SK-N-SH (cell line): ENCODE measurements at regions not wholly inside any gene's neighbourhood (a gene's known extent, or its start where the extent isn't known, plus 50 kb on each side); places are given as distances from the start of the nearest gene placed in this dataset.

Experiments
- CTCF ChIA-PET: fragments of 300-600, 350-600 bp; formaldehyde crosslinking; extraction: SDS; loops from one replicate; lab custom pipeline; 2021; lab: Yijun Ruan, JAX
- POLR2A ChIA-PET: fragments of 350-600 bp; sonication (Branson Sonifier 250); formaldehyde crosslinking; extraction: SDS; loops from one replicate; lab custom pipeline; 2020; ENCODE audit warnings: antibody characterized with exemption, inconsistent platforms; lab: Yijun Ruan, JAX
- DNase-seq: peaks from one replicate; pipeline ENCODE4 v3.0.0; 2012
- H2AFZ ChIP-seq: fragments of 200-600 bp; sonication (generic); 2 replicates; pipeline ENCODE4 v1.8.1; 2016; ENCODE audit warnings: antibody characterized with exemption, mild to moderate bottlenecking, low read depth
- H3F3A ChIP-seq: fragments of 200-600 bp; sonication (generic); replicated peaks from 2 replicates; pipeline ENCODE3; 2016; ENCODE audit warnings: antibody characterized with exemption, mild to moderate bottlenecking; ENCODE audit not compliant: insufficient read depth
- H3K27ac ChIP-seq, 2 experiments: fragments of 200-500 bp in 1 of 2; fragments of 200-600 bp in 1 of 2; sonication (Bioruptor generic) in 1 of 2; sonication (generic), shearing (Covaris generic) in 1 of 2; 2 replicates each; pipeline versions ENCODE4 v1.5.1 to v1.6.1; 2014 to 2016; ENCODE audit warnings: low read depth in 2 of 2, inconsistent platforms in 1 of 2, low read length in 1 of 2, mild to moderate bottlenecking in 1 of 2, mixed read lengths in 1 of 2
- H3K27me3 ChIP-seq: fragments of 200-600 bp; sonication (generic), shearing (Covaris generic); 2 replicates; pipeline ENCODE4 v1.6.1; 2016; ENCODE audit warnings: mixed run types; ENCODE audit not compliant: insufficient read depth
- H3K36me3 ChIP-seq, 2 experiments: fragments of 200-500 bp in 1 of 2; fragments of 200-600 bp in 1 of 2; sonication (Bioruptor generic) in 1 of 2; sonication (generic) in 1 of 2; replicated peaks in 1 of 2; 2 replicates each; pipeline versions ENCODE3 to v1.5.1; 2014 to 2016; ENCODE audit warnings: low read length in 1 of 2, mild to moderate bottlenecking in 1 of 2; ENCODE audit not compliant: insufficient read depth in 2 of 2, control insufficient read depth in 1 of 2
- H3K4me1 ChIP-seq, 2 experiments: fragments of 200-500 bp in 1 of 2; fragments of 200-600 bp in 1 of 2; sonication (Bioruptor generic) in 1 of 2; sonication (generic), shearing (Covaris generic) in 1 of 2; 2 replicates each; pipeline versions ENCODE4 v1.5.1 to v1.6.1; 2014 to 2016; ENCODE audit warnings: low read depth in 1 of 2, low read length in 1 of 2, mixed run types in 1 of 2; ENCODE audit not compliant: insufficient read depth in 2 of 2, control insufficient read depth in 1 of 2
- H3K4me2 ChIP-seq: fragments of 200-600 bp; sonication (generic), shearing (Covaris generic); 2 replicates; pipeline ENCODE4 v1.6.1; 2017; ENCODE audit warnings: mixed run types
- H3K4me3 ChIP-seq, 2 experiments: fragments of 200-500 bp in 1 of 2; fragments of 200-600 bp in 1 of 2; sonication (Bioruptor generic) in 1 of 2; sonication (generic), shearing (Covaris generic) in 1 of 2; 2 replicates each; pipeline versions ENCODE4 v1.5.1 to v1.8.1; 2014 to 2016; ENCODE audit warnings: low read depth in 2 of 2, inconsistent platforms in 1 of 2, low read length in 1 of 2, mild to moderate bottlenecking in 1 of 2, mixed read lengths in 1 of 2, moderate library complexity in 1 of 2
- H3K79me2 ChIP-seq: fragments of 200-600 bp; sonication (generic); 2 replicates; pipeline ENCODE4 v1.8.1; 2017; ENCODE audit warnings: mild to moderate bottlenecking; ENCODE audit not compliant: insufficient read depth
- H3K9ac ChIP-seq: fragments of 200-600 bp; sonication (generic); 2 replicates; pipeline ENCODE4 v1.6.1; 2017; ENCODE audit warnings: mixed run types
- H3K9me2 ChIP-seq: fragments of 200-600 bp; sonication (generic); 2 replicates; pipeline ENCODE4 v1.6.1; 2017; ENCODE audit warnings: mixed run types
- H3K9me3 ChIP-seq: fragments of 200-600 bp; sonication (generic); 2 replicates; pipeline ENCODE4 v1.6.1; 2017; ENCODE audit warnings: mixed run types, mild to moderate bottlenecking, moderate library complexity
- H4K20me1 ChIP-seq: fragments of 200-600 bp; sonication (generic); 2 replicates; pipeline ENCODE4 v1.6.1; 2017; ENCODE audit warnings: mild to moderate bottlenecking, mixed run types; ENCODE audit not compliant: insufficient read depth
- FOSL2 ChIP-seq: IDR thresholded peaks from 2 replicates; pipeline ENCODE4 v1.4.0; 2012; ENCODE audit warnings: low read depth, mild to moderate bottlenecking, moderate library complexity, borderline replicate concordance
- FOXM1 ChIP-seq: IDR thresholded peaks from 2 replicates; pipeline ENCODE4 v1.4.0; 2012; ENCODE audit warnings: low read depth, mild to moderate bottlenecking
- GABPA ChIP-seq: IDR thresholded peaks from 2 replicates; pipeline ENCODE4 v1.4.0; 2012; ENCODE audit warnings: low read depth, mild to moderate bottlenecking
- MEF2A ChIP-seq: IDR thresholded peaks from 2 replicates; pipeline ENCODE4 v1.4.0; 2012; ENCODE audit warnings: low read depth, borderline replicate concordance
- MXI1 ChIP-seq: IDR thresholded peaks from 2 replicates; pipeline ENCODE4 v1.6.1; 2012; ENCODE audit warnings: mild to moderate bottlenecking, low read depth, low read length, improper control_type of control experiment
- NFIC ChIP-seq: IDR thresholded peaks from 2 replicates; pipeline ENCODE4 v1.4.0; 2012; ENCODE audit warnings: borderline replicate concordance
- RAD21 ChIP-seq: IDR thresholded peaks from 2 replicates; pipeline ENCODE4 v1.6.1; 2012; ENCODE audit warnings: mild to moderate bottlenecking, low read length
- RXRA ChIP-seq: IDR thresholded peaks from 2 replicates; pipeline ENCODE4 v1.4.0; 2012; ENCODE audit warnings: low read depth, mild to moderate bottlenecking, borderline replicate concordance
- TEAD4 ChIP-seq: IDR thresholded peaks from 2 replicates; pipeline ENCODE4 v1.4.0; 2012; ENCODE audit warnings: mild to moderate bottlenecking, borderline replicate concordance; ENCODE audit not compliant: insufficient read depth
- WGBS: methylation state at CpG from one replicate; pipeline ENCODE4 v1.1.6; 2017; ENCODE audit warnings: low lambda C conversion rate; 5-methylcytosine and 5-hydroxymethylcytosine counted together
- TF ChIP-seq, protein P1 (sequence below): IDR thresholded peaks from 2 replicates; pipeline ENCODE4 v1.4.0; 2012; ENCODE audit warnings: low read depth, borderline replicate concordance

GRCh38 chr2:8522687-8523086 lies 159.2 kb upstream of the ID2 start:
- H3K79me2 ChIP-seq, result no peaks in the 10 kb centered on the region
- H3K4me2 ChIP-seq, result no peak overlapping the region
- no peak overlapping the region for H3K27ac ChIP-seq
- peaks cover 0 to 24% of the 10 kb centered on the region in 2 experiments; a peak in 2 of 4 replicates for H3K4me1 ChIP-seq
- ChIA-PET CTCF (interaction anchor here (1.0 to 2.1 kb wide), 2 partner anchors 24 to 1095 kb away, joined by 3 to 5 read pairs; no protein-coding TSS in a partner anchor), POLR2A (no interaction called here)
- no peaks in the 10 kb centered on the region for H3F3A ChIP-seq
- no peak for DNase-seq
- no peaks in the 10 kb centered on the region for H4K20me1 ChIP-seq
- no peak overlapping the region for H2AFZ ChIP-seq
- no peaks in the 10 kb centered on the region for H3K9me2 ChIP-seq
- no peak overlapping the region for H3K4me3 ChIP-seq
- no peak overlapping the region for H3K9ac ChIP-seq
- H3K27me3 ChIP-seq, result no peaks in the 10 kb centered on the region; the same call in 1 of the 2 replicates
- 65% methylated on average over 2 of the region's 2 CpGs for WGBS
- H3K9me3 ChIP-seq, result no peaks in the 10 kb centered on the region
- TF ChIP-seq MXI1, result no peak
- no peak for TF ChIP-seq MEF2A
- TF ChIP-seq GABPA, result no peak
- no peak for TF ChIP-seq FOSL2
- TF ChIP-seq RXRA, result no peak
- no peak for TF ChIP-seq TEAD4
- H3K36me3 ChIP-seq, result no peaks in the 10 kb centered on the region

DNA sequence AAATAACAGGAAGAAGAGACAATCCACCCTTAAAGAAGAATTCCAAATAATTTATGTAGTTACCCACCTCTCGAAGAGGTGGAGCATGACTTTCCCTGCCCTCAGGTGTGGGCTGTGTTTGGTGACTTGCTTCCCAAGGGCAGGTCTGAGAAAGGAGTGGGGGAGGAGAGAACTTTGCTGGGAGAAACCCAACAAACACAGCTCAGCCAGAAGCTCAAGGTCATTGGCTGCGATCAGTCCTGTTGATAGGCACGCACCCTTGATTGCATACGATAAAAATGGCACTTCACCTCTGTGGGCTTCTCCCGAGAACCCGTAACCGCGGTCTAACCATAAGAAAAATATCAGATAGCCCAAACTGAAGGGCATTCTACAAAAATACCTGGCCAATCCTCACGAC lies 157.5 kb upstream of the ID2 start:
- H3K79me2 ChIP-seq, result no peaks in the 10 kb centered on the region
- CTCF ChIA-PET, result interaction anchor here (1.0 to 2.2 kb wide), 4 partner anchors 8 to 161 kb away, joined by 3 to 6 read pairs (median 5); no protein-coding TSS in a partner anchor
- no peak overlapping the region for H3K4me3 ChIP-seq
- no peaks in the 10 kb centered on the region for H3K36me3 ChIP-seq
- TF ChIP-seq NFIC (no peak), FOXM1 (no peak), RAD21 (no peak)
- TF ChIP-seq, protein P1, sequence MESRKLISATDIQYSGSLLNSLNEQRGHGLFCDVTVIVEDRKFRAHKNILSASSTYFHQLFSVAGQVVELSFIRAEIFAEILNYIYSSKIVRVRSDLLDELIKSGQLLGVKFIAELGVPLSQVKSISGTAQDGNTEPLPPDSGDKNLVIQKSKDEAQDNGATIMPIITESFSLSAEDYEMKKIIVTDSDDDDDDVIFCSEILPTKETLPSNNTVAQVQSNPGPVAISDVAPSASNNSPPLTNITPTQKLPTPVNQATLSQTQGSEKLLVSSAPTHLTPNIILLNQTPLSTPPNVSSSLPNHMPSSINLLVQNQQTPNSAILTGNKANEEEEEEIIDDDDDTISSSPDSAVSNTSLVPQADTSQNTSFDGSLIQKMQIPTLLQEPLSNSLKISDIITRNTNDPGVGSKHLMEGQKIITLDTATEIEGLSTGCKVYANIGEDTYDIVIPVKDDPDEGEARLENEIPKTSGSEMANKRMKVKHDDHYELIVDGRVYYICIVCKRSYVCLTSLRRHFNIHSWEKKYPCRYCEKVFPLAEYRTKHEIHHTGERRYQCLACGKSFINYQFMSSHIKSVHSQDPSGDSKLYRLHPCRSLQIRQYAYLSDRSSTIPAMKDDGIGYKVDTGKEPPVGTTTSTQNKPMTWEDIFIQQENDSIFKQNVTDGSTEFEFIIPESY, result no peak
- no peaks in the 10 kb centered on the region for H3K9me3 ChIP-seq
- POLR2A ChIA-PET, result interaction anchor here (1.3 kb wide), 1 partner anchor 158 kb away, joined by 5 read pairs; the partner anchor contains the start of gene ID2
- no peaks in the 10 kb centered on the region for H4K20me1 ChIP-seq
- H3K27me3 ChIP-seq, result no peaks in the 10 kb centered on the region; the same call in 1 of the 2 replicates
- no peaks in the 10 kb centered on the region for H3F3A ChIP-seq
- DNase-seq, result no peak
- no peak overlapping the region for H3K27ac ChIP-seq
- 90% methylated on average over 9 of the region's 9 CpGs for WGBS
- no peaks in the 10 kb centered on the region for H3K9me2 ChIP-seq
- H2AFZ ChIP-seq, result no peak overlapping the region
- peaks cover 0 to 36% of the 10 kb centered on the region in 2 experiments; a peak in 2 of 4 replicates for H3K4me1 ChIP-seq
- H3K9ac ChIP-seq, result no peak overlapping the region
- no peak overlapping the region for H3K4me2 ChIP-seq
